Glomerular endothelial cell (primary cell): ENCODE measurements at regions not wholly inside any gene's neighbourhood (a gene's known extent, or its start where the extent isn't known, plus 50 kb on each side); places are given as distances from the start of the nearest gene placed in this dataset.

Experiments
- DNase-seq: peaks from one replicate; pipeline ENCODE4 v3.0.0-alpha.2; 2011; ENCODE audit warnings: low read depth, low spot score; ENCODE audit errors: extremely low read depth

- peak; percentile 16 for DNase-seq
Observed at GRCh38 chr2:209331291-209331844, 92.5 kb upstream of the MAP2 start.

DNA sequence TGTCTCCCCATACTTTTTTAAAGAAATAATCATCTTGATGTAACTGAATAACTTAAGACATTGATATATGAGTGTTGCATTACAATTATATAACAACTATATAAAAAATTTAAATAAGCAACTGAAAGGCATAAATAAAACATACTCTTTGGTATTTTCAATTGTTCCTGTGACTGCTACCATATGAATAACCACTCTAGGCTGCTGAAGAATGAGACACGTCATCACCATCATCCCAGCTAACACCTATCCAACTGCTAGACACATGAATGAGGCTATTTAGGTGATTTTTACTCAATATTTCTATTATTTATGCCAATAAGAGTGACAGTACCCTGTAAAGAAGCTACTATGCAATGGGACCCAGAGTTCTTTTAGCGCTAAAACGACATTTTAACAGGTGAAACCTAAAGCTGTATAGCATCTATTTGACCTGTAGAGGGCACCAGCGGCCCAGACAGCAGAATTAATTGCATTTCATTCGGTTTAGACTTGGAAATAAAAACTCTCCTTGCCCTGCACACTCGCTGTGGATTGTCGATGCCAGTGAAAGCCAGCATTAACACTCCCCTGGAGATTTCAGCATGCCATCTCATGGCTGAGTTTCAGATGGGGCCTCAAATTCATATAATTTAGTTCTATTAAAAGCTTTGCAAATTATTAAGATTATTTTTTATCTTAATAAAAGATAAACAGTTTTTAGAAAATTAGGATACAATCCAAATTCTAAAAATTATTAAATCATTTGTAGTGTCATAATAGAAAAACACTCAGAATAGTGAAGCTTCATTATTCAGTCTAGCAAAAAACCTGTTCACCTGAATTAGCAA is 89.4 kb upstream of the MAP2 start:
- DNase-seq = peak; percentile 41

DNA sequence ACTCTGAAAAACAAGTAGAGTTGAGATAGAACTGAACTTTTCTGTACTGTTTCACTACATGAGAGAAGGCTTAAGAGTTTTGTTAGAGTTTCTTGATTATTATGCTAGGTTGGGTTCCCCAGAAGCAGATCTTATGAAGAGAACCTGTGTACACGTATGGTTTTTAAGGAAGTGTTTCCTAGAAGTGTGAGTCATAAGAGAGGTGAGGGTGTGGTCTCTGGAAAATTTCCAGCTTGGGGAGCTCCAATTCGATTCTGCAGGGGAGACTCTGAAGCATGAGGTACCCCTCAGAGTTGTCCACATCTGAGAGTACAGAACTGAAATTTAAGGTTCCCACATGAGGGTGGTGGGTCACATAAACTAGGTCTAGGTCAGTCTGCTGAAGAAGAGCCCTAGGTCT is 83.3 kb upstream of the MAP2 start:
- DNase-seq = no peak

- DNase-seq = no peak
Observed at GRCh38 chr2:209344349-209344748, 79.5 kb upstream of the MAP2 start.

- DNase-seq = no peak
Observed at GRCh38 chr2:209348433-209348832, 75.4 kb upstream of the MAP2 start.

DNA sequence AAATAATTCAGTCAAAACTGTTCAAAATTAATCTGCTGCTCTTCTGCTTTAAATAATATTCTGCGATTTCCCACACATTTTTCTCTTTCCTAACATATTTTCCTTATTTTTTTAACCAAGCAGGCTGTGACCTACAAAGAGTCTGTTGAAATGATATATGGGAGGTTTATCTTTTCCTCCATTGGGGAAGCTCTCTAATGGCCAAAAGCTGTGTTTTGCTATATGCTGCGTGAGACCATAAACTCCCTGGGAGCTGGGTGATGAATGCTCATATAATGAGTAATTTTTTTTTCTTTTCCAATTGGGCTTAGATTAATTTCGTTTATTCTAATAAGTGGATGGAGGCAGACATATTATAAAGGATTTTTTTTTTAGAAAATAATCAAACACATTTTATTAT is 72.2 kb upstream of the MAP2 start:
- no peak for DNase-seq

GRCh38 chr2:209358992-209359391 is 64.9 kb upstream of the MAP2 start:
- DNase-seq = no peak

- DNase-seq = no peak
Observed at GRCh38 chr2:209367075-209367747, 56.6 kb upstream of the MAP2 start.

DNA sequence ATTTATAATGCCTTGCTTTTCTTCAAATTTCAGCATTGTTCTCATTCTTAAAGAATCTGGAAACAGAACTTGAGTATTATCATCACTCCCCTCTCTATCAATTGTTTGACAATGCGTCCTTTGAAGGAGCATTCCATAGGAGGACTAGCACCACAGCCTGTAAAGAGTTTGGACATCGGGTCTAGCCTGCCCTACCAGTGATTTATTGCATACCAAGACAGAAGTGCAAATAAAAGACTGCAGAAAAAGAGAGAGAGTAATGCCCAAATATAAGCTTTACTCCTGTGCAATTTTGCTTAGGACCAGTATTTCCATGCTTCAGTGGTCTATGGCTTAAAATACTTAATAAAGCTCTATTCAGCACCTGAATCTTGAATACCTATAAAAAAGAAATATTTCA is 55.4 kb upstream of the MAP2 start:
- DNase-seq = no peak

- DNase-seq = peak; percentile 93
Observed at GRCh38 chr2:209368914-209369313, 54.9 kb upstream of the MAP2 start.

DNA sequence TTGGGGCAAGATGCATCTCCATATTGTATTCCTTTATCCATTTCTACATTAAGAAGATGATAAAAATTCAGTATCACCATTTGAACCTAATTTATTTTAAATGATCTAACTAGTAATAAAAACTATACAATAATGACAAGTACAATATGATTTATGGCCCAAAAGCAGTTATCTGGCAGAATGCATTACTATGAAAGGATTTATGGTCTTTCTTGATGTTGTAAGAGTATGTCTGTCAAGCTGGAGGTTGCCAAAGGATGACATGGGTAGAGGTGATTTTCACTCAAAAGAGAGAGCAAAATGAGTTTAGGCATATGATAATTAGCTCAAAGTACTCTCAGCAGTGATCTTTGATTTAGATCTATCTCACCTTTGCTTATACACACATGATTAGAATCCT is 54.2 kb upstream of the MAP2 start:
- DNase-seq = no peak

DNA sequence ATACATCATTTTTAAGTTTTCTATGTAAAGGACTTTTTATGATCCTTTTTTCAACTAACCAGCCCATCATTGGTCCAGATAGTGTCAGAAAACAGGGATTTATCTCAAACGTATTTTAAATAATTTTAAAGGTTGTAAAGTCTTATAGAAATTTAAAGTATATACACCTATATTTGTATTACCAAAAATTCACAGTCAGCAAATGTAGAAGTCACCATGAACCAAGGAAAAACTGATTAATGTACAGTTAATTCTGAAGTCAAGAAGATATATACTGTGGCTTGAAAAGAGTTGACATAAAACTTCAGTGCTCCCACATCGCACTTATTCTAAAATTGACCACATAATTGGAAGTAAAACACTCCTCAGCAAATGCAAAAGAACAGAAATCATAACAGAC is 52.4 kb upstream of the MAP2 start:
- no peak for DNase-seq
